ENCODE measurements at regions not wholly inside any gene's neighbourhood (a gene's known extent, or its start where the extent isn't known, plus 50 kb on each side); places are given as distances from the start of the nearest gene placed in this dataset.

DNA sequence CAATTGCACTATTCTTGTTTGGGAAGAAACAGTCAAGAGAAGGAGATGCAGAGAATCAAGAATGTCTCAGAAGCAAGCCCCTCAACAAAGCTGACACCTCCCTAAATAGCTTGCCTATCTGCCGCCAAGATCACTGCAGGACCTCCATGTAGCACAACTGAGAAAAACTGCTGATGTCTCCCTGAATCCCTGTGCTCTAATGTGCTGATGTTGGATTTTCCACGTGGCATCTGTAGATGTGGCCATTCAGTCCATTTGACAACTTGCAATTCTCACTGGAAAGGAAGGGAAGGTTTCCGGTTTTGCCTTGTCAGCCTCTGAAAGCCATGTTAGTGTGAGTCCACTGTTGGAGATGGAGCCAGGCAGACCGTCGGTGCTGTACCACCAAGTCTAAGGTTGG lies 374.0 kb downstream of the DIRAS2 start:
- no peak for TF ChIP-seq POLR2A (IDR thresholded peaks at IDR 0.05; ENCODE audit: extremely low read depth, insufficient read length)
- TF ChIP-seq, protein P1, sequence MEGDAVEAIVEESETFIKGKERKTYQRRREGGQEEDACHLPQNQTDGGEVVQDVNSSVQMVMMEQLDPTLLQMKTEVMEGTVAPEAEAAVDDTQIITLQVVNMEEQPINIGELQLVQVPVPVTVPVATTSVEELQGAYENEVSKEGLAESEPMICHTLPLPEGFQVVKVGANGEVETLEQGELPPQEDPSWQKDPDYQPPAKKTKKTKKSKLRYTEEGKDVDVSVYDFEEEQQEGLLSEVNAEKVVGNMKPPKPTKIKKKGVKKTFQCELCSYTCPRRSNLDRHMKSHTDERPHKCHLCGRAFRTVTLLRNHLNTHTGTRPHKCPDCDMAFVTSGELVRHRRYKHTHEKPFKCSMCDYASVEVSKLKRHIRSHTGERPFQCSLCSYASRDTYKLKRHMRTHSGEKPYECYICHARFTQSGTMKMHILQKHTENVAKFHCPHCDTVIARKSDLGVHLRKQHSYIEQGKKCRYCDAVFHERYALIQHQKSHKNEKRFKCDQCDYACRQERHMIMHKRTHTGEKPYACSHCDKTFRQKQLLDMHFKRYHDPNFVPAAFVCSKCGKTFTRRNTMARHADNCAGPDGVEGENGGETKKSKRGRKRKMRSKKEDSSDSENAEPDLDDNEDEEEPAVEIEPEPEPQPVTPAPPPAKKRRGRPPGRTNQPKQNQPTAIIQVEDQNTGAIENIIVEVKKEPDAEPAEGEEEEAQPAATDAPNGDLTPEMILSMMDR (IDR thresholded peaks at IDR 0.05; ENCODE audit: low read depth, low read length), result no peak
